HG02884 (cell line): ENCODE measurements at regions not wholly inside any gene's neighbourhood (a gene's known extent, or its start where the extent isn't known, plus 50 kb on each side); places are given as distances from the start of the nearest gene placed in this dataset.
A peak's percentile ranks its signal among the peaks of the same experiment; 100 is the strongest.

Experiments used
- ATAC-seq: cut with Tn5 transposase; IDR thresholded peaks from one replicate; pipeline ENCODE4 v1.9.1; 2021; ENCODE audit warnings: mild to moderate bottlenecking, moderate library complexity; ENCODE audit not compliant: unreplicated experiment

DNA sequence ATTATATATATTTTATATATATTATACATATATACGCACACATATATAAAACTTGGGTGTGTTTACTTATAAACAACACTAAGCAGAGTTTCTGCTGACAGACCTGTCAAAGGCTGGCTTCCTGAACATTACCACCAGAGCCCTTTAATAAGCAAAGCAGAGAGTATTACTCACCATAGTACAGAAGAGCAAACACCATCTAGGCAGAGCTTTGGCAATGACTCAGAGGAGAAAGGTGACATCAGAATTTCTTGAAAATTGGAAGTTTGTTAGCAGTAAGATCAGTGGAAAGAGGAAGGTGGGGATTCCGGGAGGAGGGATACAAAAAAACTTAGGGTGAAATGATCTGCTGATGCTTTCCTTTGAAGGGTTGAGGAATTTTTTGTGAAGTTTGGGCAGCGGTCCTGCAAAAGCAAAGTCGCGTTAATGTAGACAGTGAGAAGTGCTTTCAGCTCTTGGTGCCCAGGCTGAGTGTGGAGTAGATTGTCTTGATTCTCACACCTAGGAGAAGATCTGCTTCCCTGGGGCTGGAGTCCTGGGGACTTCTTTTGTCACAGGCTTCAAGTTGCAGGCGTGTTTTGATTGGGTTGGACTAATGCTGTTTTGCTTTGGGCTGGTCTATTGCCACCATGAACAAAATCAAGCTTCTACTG is 109.6 kb upstream of the BACH2 start:
- no peak for ATAC-seq

DNA sequence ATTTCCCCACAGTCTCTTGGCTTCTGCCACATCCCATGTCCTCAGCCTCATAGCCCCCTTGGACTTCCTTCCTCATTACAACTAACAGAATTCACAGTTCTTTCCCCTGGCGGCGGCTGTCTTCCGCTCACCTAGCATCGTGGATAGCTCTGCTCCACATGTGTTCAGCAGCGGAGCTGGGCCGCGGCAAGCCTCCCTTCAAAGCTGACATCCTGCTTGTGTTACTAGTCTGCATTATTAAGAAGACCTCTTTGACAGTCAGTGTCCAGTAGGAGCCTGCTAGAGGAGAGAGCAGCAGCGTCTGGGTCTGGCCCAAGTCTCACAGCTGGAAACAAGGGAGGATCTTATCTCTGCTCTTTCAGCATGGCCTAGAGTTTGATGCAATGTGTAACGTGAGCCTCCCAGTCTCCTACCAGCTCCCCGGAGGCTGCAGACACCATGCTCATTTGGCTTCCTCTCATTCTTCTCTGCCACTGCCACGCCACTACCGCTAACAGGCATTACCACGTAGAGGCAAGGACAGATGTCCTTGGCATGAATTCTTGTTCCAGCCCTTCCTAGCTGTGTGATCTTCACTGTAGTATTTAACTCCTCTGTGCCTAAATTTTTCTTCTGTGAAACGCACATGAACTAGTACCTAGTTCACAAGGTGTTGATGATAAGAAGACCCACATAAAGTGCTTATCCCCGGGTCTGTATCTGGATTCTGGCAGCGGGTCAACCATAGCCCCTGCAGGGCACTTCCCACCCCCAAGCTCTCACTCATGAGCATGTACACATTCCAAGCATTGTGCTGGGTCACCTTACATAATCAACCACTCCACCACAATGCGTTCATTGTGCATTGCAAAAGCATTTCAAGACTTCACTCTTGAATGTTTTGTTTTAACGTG is 107.1 kb upstream of the BACH2 start:
- ATAC-seq = no peak

DNA sequence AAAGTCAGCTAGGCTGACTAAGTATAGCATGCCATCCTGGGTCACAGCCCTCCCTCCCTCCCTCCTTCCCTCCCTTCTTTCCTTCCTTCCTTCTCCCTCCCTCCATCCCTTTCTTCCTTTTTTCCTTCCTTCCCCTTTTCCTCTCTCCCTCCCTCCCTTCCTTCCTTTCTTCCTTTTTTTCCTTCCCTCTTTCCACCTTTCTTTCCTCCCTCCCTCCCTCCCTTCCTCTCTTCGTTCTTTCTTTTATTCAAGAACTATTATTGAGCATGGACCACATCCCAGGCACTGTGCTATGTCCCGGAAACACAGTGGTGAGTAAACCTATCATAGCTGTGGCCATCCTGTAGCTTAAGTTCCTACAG is 106.2 kb upstream of the BACH2 start:
- no peak for ATAC-seq

DNA sequence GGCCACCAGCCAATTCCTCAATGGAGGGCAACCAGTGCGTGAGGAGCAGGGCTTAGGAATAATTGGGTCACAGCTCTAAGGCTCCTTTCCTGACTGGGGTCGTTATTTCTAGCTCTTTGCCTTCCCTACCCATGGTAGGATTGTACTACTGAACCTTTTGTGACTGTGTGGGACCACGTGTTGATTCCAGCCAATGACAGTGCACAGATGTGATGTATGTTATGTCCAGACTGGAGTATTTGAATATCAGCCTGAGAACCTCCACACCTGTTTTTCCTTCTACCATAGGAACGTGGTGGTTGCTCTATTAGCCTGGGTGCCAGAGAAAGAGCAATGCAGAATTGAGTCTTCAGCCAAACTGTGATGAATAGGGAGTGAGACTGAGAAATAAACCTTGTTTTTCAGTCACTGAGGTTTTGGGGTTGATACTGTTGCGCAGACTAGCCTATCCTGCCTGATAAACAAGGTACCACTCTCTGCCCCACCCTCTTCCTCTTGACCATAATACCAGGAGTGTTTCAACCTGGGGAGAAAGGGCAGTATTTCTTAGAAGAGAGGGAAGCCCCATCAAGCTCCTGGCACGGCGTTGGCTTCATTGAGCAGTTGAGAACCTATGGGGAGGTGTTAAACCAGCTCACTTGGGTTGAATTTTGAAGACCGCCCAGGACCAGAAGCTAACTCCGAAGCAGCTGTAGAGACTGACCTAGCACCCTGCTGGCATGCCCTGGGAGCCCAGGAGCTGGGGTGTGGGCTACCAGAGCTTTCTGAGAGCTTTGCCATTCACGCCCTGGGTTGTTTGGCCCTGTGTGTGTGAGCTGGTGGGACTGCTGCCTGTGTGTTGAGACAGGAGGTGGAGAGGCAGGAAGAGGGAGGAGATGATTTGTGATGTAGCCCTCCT is 105.5 kb upstream of the BACH2 start:
- ATAC-seq = no peak

DNA sequence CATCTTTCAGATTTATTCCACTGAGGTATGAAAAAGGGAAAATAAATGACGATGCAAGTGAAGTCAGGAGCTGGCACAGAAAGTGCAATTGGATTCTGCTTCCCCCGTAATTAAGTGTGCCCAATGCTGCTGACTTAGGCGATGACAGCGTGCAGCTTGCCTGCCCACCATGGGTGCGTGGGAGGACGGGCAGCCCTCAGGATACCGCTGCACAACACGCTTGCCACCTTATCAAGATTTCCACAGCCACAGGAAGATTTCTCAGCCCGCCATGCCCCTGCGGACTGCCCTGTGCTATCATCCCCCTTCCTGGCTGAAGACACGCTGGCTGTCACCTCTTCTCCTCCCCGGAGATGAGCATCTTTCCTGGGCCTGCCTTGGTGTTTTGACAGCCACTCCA is 103.3 kb upstream of the BACH2 start:
- ATAC-seq = no peak

DNA sequence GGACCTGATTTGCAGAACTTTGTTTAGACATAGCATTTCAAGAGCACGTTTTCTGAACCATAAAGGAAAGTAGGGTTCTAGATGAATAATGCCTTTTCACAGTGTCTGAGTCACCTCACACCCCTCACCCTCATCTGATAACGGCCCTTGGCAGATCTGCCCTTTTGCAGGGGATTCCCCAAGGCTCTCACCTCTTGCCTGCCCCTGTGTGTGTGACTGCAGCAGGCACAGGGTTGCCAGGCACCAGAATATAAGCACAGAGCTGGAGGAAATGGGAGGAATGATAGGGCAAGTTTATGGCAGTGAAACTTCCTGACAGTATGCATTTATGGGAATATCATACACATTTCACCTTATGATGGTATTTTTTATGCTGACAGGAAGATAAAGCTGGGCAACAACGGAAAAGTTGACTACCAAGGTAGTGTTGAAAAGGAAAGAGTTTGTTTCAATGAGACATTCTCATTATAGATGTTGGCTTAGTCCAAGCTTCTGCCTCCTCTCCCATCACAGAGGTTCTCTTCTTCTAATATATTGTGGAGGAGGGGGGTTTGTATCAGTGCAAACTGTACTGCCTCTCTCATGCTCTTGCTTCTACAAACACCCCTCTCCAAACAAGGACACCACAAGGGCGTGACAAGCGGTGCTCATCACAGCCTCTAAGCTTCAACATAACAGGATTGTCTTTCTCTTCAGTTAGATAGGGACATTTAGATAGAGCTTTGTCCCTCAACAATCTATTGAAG is 101.5 kb upstream of the BACH2 start:
- peak; percentile 65 for ATAC-seq

DNA sequence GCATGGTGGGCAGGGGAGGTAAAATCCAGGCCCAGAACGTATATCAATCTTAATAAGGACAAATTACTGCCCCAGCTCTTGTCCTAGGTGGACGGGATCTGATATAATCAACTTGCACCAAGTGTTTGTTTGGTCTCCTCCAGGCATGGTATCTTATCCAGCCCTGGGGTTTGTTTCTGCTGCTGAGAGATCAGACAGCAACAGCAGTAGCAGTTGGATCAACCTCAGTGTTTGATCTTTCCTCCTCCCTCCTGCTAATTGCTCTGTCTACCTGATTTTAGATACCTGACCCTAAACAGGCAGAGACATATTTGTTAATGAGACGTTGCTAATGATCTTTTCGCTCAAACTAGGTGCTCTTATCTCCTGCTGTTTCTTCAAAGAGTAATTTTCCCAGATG is 100.4 kb upstream of the BACH2 start:
- no peak for ATAC-seq

DNA sequence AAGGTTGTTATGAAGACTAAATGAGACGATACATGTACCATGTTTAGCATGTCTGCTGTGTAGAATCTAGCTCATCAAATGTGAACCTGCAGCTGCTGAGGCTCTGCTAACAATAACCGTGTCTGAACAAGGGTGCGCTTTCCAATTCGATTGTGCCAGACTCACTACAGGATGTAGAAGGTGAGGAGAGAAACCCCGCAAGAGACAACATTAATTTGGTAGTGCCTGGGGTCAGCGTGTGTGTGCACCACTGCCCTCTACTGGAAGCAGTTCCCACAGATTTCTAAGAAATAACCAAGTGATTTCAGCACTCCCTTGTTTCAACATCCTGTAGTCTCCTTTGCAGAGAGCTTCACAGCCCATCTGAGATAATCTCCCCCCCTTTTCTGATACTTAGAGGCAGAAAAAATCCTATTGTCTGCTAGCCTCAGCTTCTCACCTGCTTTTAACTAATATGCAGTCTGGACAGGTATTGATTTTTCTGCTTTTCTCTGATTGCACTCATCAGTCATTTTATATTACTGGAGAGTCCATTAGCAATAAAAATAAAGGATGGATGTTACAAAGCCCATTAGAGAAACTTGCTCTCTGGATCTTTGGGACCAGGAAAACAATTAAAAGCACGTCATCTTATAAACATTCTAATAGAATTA is 96.7 kb upstream of the BACH2 start:
- ATAC-seq = no peak

DNA sequence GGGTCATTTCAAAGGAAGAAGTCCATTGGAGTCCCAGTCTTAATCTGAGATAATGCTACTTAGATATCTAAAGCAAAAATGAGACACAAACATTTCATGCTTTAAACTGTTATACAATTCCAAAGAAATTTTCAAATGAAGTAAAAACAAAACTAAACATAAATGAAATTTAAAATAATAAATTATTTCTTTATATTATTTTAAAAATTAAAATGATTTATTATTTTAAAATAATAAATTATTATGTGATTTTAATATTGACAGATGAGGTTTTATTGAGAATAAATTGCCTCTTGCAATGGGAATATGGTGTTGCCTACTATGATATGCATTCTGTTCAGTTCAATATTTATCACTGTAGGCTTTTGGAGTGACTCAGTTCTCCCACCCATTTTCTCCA is 93.7 kb upstream of the BACH2 start:
- ATAC-seq = no peak

DNA sequence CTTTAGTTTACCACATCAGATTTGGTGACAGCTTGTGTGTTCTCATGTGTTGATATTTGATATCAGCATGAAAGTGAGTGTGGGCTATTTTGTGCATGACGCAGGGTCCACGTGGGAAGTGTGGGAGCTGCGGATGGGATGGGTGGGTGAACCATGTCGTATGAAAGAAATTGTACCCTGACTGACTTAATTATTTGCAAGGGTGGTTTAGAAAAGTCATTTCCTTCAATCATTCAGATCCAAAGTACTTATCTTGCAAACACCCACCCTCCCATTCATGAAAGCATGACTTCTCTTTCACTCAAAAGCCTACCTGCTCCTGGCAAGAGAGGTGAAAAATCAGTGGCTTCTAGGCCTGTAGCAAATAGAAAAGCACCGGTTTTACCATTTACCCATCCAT is 91.8 kb upstream of the BACH2 start:
- no peak for ATAC-seq

DNA sequence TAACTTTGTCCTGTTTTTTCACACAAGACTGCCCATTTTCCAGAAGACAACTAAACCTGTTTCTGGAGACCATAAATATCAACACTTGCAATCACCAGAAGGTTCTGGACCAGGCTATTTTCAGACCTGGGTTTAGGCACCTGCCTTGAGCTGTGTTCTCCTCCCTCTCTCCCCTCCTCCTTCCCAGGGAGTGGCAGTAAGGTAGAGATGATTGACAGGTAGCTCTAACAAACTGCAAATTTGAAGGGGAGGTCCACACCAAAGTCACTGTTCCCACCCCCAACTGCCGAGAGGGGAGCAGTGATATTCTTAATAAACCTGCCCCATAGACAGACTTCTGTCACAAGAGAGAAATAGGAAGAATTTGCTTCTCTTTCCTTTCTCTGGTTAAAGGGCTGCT is 91.2 kb upstream of the BACH2 start:
- ATAC-seq = no peak

DNA sequence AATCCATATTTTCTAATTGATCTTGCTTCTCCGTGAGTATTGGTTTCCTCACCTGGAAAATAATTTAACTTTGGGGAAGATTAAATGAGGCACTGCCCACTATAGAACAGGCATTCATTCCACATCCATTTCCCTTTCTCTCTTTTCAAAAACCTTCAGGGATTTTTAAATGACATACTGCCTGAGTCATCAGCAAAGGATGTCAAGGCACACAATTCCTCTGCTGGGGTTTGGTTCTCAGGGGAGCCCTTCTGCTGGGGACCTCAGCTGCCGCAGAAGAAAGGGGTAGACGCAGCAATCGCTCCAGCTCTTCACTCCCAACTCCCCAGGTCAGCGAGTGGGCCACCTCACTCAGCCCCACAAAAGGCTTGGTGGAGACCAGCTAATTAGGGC is 90.7 kb upstream of the BACH2 start:
- ATAC-seq = no peak

DNA sequence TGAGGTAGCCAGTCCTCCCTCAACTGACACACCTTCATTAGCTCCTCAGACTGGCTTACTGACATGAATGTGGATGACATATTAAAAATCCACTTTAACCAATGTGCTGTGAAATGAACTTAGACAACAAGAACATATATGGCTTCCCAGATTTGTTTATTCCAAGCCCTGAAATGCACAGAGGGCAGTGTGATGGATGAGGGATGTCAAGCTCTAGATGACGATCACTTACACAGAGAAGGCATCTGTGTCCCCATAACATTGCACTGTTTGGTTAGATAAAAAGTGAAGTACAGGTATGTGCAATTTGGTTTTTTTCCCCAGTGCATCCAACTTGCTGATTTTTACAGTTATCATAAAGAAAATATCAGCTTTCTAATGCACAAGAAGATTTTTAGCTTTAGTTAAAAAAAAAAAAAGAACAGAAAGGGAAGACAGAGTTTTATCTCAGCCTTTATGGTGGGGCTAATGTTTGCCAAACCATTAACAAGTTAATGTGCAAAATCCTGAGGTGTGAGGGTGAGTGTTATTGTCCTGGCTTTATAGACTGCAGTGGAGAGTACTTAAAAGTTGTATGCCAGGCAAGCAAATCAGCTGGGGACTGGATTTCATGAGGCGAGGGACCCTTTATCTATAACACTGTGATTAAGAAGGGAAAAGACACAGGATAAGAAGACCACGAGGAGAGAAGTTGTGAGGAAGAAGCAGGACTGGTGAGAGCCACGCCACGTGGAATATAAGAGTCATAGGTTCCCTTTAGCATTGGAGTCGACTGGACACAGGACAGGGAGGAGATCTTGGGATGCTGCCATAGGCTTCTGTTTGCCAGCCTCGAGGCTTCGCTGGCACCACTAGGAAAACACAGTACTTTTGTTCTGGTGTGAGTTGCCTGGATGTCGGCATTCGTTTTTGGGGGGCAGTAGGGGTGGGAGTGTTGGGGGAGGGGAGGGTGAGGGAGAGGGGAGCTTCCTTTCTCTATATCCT is 90.0 kb upstream of the BACH2 start:
- ATAC-seq = no peak

DNA sequence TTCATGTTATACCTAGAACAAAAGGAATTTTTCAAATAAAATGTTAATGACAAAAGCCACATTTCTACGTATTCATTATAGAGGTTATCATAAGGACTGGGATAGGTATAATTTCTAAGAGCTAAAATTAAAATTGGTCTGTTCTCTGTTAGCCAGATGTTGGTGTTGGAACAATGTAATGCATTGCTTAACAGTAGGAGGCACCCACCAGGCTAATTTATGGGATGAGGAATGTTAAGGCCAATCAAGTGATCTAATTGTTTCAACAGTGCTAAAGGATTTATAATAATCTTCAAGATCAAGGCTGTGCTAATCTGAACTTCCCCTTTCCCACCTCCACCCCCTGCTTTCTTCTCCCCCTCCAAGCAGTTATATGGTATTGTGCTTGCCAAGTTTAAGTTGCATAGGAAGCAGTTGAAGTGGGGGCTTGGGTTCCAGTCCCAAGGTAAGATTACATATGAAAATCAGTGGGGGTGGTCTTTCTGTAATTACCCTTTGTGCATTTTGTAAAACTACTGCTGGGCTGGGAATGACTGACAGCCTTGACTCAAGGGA is 89.2 kb upstream of the BACH2 start:
- ATAC-seq = no peak

DNA sequence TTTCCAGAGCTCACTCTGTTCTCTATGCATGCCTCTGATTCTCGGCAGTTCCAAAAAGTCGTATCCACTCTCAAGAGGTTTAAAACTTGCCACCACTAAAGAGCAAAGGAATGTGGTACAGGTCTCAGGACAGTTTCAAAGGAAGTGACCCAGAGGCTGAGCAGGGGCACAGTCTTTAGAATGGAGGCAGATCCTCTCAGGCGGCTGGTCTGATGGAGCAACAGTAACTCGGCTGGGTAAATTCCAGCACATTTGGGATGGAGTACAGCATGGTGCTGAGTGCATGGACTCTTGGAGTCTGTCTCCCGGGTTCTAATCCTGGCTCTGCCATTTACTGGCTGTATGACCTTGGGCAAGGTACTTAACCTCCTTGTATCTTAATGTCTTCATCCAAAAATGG is 88.1 kb upstream of the BACH2 start:
- no peak for ATAC-seq

DNA sequence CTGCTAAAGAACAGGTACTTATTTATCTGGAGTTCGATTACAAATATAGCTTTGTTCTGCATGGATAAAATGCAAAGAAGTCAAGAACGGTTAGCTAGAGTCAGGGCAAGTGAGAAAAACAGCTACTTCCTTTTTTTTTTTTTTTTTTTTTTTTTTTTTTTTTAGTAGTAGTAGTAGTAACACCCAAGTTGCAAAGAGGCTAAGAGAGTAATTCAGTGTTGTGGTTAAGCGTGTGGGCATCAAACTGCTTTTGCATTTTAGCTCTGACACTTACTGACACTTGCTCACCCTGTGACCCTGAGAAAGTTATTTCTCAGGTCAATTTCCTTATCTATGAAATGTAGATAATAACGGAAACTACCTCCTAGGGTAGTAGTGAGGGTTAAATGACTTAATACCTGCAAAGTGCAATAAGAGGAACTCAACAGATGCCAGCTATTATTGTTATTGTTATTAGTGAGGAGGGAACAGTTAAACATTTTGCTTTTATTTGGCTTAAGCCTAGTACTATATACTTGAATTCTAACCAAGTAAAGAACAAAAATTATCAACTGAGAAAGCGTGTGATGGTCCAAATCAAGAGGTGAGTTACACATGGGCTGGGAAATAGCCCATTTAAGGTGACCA is 86.7 kb upstream of the BACH2 start:
- ATAC-seq = peak; percentile 87

DNA sequence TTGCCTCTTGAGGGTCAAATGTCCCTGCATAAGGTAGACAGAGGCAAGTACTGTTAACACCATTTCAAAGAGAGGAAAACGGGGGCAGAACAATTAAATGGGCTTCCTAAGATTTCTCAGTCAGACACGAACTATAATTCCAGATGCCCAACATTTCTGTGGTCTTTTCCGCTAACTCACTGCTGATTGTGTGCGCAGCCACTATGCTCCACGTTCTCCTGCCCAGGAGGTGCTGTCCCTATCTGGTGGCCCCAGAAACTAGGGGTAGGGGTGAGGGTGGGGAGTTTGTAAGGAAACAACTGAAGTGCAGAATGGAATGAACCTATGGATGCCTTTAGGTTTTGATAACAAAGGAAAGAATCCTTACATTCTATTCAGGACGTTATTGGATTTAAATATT is 86.1 kb upstream of the BACH2 start:
- no peak for ATAC-seq

DNA sequence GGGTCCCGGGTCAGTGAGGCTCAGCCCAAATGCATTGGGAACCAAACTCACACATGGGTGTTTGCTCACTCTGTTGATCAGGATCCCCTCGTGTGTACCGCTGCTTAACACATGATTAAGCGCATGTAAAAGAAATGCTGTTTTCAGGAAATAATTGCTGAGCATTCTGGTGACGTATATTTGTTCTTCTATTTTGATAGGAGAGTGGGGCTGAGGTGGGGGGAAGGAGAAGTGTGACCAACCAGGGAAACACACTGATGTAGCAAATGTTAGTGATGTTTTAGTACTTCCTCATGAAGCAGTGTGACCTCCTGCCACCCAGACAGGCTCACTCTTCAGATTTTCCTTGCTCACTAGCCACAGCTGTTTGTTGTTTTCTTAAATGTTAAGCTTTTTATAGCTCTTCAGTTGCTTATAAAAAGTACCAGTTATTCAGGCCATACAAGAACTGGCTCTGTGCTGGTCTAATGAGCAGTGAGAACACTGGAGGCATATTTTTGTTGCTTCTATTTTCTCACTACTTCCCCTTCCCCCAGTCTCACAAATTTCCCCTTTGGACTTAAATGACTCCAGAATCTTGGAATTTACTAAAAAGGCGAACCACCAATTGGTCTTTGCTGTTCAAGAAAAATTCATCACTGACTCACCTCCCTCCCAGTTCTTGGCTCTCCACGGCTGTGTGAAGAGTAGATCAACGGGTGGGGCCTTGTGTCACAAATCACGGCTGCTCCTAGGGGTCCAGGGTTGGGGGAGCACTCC is 79.2 kb upstream of the BACH2 start:
- ATAC-seq = no peak
